ENCODE measurements at regions not wholly inside any gene's neighbourhood (a gene's known extent, or its start where the extent isn't known, plus 50 kb on each side); places are given as distances from the start of the nearest gene placed in this dataset.

- Histone ChIP-seq H3K27me3 (replicated peaks in 1 of 4; ENCODE audit: control insufficient read depth in 3 of 4, extremely low read depth in 1 of 4, insufficient read depth in 3 of 4, low read length in 3 of 4) (peaks cover 28 to 70% (median 52%) of the 10 kb centered on the region in 4 experiments), H3K36me3 (ENCODE audit: control insufficient read depth in 2 of 4, insufficient read depth in 4 of 4, low read length in 3 of 4) (0 out of 8 replicates have a peak, but pooled peaks cover 0 to 2% (median 0%) of the 10 kb centered on the region in 4 experiments), H2BK5ac (ENCODE audit: low read depth, low read length) (no peak overlapping the region), H3K4ac (replicated peaks; ENCODE audit: insufficient read length, low read depth, low read length) (no peak overlapping the region), H4K5ac (ENCODE audit: insufficient read length, low read depth, low read length) (no peak overlapping the region), H3K14ac (ENCODE audit: insufficient read length) (no peak overlapping the region), H4K91ac (replicated peaks; ENCODE audit: insufficient read length, low read length) (no peak overlapping the region), H3K18ac (ENCODE audit: extremely low read depth, low read length) (no peak overlapping the region), H2BK12ac (ENCODE audit: low read depth, low read length) (no peak overlapping the region), H3K79me1 (ENCODE audit: low read depth, low read length) (no peaks in the 10 kb centered on the region), H4K20me1 (replicated peaks in 1 of 2; ENCODE audit: control insufficient read depth in 1 of 2, insufficient read depth in 2 of 2, low read length in 2 of 2) (peaks cover 0 to 2% of the 10 kb centered on the region in 2 experiments), H3K9me3 (ENCODE audit: insufficient read depth in 2 of 2, low read depth in 1 of 2, low read length in 1 of 2) (no peaks in the 10 kb centered on the region), H3K23me2 (ENCODE audit: low read depth, low read length) (peaks cover 8% of the 10 kb centered on the region; the same call in 1 of the 2 replicates), H2BK15ac (ENCODE audit: low read length) (no peak overlapping the region), H3K27ac (ENCODE audit: low read depth, low read length) (no peak overlapping the region), H2BK120ac (replicated peaks; ENCODE audit: low read depth, low read length) (no peak overlapping the region), H3K4me3 (ENCODE audit: extremely low read depth in 1 of 4, insufficient read depth in 2 of 4, low read depth in 3 of 4, low read length in 4 of 4) (peak overlapping the region; percentile 11 to 57 (median 35); a peak in 5 of 8 replicates), H3K4me2 (ENCODE audit: insufficient read depth in 1 of 2, low read depth in 2 of 2, low read length in 2 of 2) (peak overlapping the region; percentile 82 to 91), H3K4me1 (replicated peaks in 1 of 4; ENCODE audit: control insufficient read depth in 3 of 4, insufficient read depth in 4 of 4, low read length in 3 of 4) (peaks cover 0 to 8% (median 6%) of the 10 kb centered on the region in 4 experiments; a peak in 4 of 7 replicates), H2BK20ac (ENCODE audit: low read length) (no peak overlapping the region), H3K79me2 (ENCODE audit: control insufficient read depth in 1 of 2, insufficient read depth in 2 of 2, low read length in 2 of 2) (no peaks in the 10 kb centered on the region), H3K23ac (ENCODE audit: insufficient read length) (no peak overlapping the region), H2AFZ (ENCODE audit: low read length) (no peak overlapping the region), H3K56ac (replicated peaks; ENCODE audit: insufficient read length, low read depth, low read length) (no peak overlapping the region), H2AK5ac (ENCODE audit: low read depth, low read length) (no peak overlapping the region), H3K9ac (replicated peaks in 1 of 4; ENCODE audit: extremely low read depth in 1 of 4, low read depth in 3 of 4, low read length in 3 of 4) (no peak overlapping the region), H4K8ac (ENCODE audit: extremely low read depth, insufficient read depth, low read length) (no peak overlapping the region)
- DNase-seq (ENCODE audit: low read depth in 1 of 2, low spot score in 2 of 2): peak in 1 of 2 experiments; percentile 47
- FAIRE-seq: no peak
- POLR2A ChIA-PET (ENCODE audit: partially characterized antibody): no interaction called here
- WGBS, 2 experiments (ENCODE audit: extremely low coverage in 1 of 2, insufficient coverage in 1 of 2, insufficient read length in 1 of 2, insufficient replicate concordance in 2 of 2, low coverage in 1 of 2, low lambda C conversion rate in 2 of 2, missing lambda C conversion rate in 1 of 2): 8% methylated on average over 14 of the region's 14 CpGs; no CpG with 5 or more reads in 1 of the 2 experiments
- CTCF ChIA-PET (ENCODE audit: partially characterized antibody): interaction anchor here (0.6 to 1.6 kb wide), 4 partner anchors 17 to 293 kb away, joined by 3 to 4 read pairs (median 4); no protein-coding TSS in a partner anchor
- TF ChIP-seq CEBPB (IDR thresholded peaks at IDR 0.05; ENCODE audit: low read depth, low read length): peak; percentile 52; the same call in 1 of the 2 replicates
- no peak for TF ChIP-seq TAF7 (optimal IDR thresholded peaks at IDR 0.05; ENCODE audit: borderline replicate concordance, low read depth, low read length)
These were observed 276.6 kb upstream of the NR2F2 start for GRCh38 chr15:96053781-96054428.

All from H1 (cell line).